ENCODE measurements at regions not wholly inside any gene's neighbourhood (a gene's known extent, or its start where the extent isn't known, plus 50 kb on each side); places are given as distances from the start of the nearest gene placed in this dataset.

DNA sequence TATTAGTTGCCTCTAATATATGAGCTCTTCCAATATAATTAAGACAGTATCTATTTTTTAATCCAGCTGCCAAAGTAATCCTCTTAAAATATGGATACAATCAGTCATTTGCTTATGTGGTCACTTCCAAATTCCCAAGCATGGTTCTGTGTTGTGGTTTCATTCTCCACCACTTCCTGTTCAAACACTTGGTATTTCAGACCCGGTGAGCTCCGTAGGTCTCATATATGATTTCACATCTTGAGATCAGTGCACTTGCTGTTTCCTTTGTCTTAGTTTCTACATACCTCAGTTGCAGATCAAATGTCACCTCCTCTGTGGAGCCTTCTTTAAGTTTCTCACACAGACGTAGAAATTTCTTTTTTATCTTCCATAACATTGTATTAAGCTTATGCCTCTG lies 254.2 kb downstream of the KCNS3 start:
- no peak for DNase-seq (ENCODE audit: low spot score)

DNA sequence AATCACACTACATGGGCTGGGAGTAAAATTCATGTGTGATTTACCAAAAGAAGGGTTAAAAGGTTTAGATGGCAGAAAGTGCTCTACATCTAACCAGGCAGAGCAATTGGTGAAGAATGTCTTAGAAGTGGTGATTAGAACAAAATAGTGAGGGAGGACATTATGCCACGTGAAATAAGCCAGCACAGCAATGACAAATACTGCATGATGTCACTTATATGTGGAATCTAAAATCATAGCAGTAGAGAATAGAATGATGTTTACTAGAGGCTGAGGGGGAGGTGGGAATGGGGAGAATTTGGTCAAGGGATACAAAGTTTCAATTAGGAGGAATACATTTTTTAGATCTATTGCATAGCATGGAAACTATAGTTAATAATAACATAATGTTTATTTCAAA lies 253.3 kb downstream of the KCNS3 start:
- DNase-seq (ENCODE audit: low spot score) = no peak

DNA sequence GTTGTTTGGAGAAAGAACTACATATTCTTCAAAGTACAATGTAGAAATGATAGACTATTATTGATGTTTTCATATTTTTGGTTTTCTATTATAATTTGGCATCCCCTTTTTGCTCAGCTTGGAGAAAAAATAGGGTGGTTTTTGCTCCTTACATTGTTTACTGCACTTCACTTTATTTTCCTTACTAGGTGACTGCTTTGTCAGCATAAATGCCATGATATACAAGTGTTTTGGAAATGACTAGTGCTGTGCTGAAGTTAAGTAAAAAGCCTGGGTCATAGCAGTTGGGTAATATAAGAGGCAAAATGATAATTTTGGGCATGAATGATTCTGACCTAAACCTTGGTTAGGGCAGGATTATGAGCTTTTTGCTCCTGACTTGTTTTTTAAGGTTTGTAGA lies 250.9 kb downstream of the KCNS3 start:
- DNase-seq (ENCODE audit: low spot score) = no peak

DNA sequence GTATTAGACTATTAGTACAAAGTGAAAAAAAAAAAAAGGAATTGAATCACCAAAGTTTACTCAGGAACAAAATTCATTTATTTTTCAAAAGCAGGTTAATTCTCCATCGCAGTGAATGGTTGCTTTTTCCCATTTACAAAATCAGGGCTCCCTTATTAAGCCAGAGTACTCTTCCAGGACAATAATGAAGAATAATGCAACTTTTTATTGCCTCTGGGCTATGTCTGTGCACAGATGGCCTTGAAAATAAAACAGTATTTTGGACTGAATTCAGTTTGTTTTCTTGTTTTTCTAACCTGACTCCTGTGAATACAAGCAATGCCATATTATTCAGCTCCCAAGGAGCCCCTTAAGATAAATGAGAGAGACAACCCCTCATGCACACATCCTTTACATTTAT lies 246.8 kb downstream of the KCNS3 start:
- no peak for DNase-seq (ENCODE audit: low spot score)

DNA sequence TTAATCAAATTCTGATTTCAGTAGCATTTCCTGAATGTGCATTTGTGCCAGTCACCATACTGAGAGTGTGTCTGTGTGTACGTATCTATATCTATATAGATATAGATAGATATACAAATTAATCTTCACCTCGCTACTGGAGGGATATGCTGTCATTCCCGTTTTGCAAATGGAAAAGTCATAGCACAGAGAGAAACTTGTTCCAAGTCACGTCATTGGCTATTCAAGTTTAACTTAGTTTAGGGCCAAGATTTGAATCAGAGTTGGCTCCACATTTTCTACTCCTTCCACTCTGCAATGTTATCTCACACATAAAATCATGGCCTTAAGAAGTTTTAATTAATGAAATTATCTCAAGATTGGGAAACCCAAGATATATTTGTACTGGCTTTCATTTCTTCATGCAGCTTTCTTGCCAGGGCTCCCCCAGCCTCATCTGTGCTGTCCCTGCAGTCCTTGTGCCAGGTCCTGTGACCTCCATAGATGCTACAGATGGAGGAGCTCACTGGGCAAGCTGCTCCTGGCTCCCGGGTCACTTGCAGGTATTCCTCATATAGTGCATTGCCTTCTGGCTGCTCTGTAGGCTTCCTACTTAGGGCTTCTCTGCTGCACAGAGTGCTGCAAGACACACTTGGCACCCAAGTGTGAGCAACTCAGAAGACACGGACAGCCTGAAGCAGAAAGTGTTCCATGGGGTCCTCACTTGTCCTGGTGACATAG lies 245.8 kb downstream of the KCNS3 start:
- no peak for DNase-seq (ENCODE audit: low spot score)

DNA sequence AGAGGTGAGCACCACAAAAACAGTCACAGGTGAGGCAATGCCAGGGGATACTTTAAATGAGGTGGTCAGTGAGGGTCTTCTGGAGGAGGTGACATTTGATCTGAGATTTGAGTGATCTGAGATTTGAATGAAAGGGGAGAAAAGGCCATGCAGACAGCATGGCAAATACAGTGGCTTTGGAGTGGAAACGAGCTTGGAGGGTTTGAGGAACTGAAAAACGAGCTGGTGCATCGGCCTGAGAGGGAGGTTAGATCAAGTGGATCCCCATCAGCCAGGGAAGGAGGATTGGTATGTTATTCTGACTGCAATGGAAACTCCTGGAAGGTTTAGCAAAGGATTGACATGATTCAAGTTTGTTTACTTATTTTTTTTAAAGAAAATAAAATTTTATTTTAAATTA lies 245.1 kb downstream of the KCNS3 start:
- DNase-seq (ENCODE audit: low spot score) = no peak

DNA sequence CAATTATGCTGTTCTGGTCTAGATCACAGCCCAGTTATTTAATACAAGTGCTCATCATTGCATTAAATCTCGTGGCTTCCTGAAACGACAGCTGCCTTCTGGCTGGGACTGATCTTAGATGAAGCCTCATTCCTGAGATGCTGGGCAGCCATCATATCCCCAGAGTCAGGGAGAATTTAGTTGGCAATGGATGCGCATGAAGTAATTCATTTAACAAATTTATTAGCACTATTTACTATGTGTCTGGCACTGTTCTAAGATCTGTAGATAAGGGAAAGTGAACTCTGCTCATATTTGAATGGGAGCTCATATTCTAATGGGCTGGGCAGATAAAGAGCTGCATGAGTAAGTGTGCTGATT lies 244.7 kb downstream of the KCNS3 start:
- DNase-seq (ENCODE audit: low spot score) = no peak

DNA sequence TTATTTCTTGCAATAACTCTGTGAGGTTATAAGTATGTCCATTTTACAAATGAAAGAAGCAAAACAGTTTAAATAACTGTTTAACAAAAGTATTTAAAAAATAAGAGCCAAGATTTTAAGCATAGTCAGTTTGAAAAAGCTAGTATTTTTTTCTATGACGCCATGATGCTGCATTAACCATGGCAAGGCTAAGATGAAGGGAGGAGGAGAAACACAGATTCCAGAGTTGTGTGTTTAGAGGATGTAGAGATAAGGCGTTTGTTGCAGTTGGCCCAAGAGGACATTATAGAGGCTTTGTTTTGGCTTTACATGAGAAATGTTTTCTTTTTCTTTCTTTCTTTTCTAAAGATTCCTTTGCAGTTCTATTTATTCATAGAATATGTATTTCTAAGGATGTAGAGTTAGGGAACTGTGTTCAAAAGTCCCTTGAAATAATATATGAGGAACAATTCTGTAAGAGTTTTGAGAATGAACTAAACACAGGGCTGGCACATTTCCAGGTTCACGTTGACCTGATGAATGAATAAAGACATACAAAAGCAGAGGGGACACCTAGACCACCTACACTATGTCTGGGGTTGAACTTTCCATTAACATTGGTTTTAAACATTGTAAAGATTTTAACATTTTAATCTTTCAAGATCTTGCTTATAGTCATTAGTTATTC lies 244.2 kb downstream of the KCNS3 start:
- DNase-seq (ENCODE audit: low spot score) = no peak

DNA sequence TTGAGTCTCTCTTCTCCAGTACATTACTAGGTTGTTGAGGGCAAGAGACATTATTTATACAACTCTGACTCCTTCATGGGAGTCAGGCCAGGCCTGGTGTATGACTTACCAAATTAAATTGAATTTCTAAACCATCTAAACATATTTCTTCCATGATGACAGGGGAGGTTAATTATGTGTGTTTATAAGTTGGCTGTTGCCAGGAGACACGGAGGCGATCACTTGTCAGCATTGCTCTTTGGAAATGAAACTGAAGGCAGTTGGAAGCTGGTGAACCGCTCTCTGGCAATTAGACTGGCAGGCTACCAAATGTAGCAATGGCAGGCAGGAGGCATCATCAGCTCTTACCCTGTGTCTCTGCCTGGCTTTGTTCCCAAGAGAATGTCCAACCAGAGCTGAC lies 241.4 kb downstream of the KCNS3 start:
- DNase-seq (ENCODE audit: low spot score) = peak; percentile 40

DNA sequence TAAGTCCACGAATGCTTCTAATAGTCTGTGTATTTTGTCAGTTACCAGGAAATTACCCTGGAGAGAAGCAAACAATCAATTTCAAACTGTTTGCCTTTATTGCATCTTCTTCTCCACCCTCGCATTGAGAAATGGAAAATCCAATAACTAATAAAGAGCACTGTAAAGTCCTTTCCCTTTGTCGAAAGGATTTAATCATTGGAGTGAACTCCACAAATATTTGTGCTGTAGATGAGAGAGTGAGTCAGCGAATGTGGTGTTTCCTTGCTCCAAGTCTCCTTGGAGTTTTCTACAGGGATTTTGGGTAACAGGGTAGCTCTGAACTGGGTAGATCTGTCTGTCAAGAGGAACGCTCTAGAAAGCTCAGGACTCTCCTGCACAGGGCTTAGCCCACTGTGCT lies 240.2 kb downstream of the KCNS3 start:
- DNase-seq (ENCODE audit: low spot score) = peak; percentile 34

DNA sequence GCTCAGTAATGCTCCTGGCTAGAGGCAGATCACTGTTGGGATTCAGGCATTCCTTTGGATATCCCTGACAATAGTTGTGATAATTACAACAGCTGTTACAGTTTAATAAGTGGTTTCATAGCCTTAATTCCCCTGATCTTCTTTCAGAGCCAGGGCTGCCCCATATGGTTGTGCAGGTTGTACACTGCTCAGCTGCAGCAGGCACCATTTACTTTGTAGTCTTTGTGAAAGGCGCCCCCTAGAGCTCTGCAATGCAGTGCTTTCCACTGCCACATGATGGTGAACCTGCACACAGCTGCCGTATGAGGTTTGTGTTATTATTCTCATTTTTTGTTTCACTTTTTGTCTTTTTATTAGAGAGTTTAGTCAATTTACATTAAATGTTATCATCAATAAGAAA lies 239.1 kb downstream of the KCNS3 start:
- peak; percentile 14 for DNase-seq (ENCODE audit: low spot score)

DNA sequence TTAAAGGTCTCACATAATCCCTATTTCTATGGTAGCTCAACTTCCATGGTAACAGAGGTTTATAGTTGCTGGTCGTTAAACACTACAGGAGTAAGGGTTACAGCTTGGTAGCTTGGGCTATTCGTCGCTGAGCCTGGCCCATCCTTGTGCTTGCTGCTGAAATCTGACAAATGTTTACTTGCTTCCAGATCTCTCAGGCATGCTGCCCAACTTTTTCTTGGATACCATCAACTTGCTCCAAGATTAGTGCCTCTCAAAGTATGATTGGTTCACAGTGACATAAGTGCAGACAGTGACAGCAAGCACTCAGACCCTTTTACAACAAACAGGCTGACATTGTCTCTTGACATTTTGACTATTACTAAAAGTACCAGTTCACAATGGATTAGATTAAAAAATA lies 231.8 kb downstream of the KCNS3 start:
- DNase-seq (ENCODE audit: low spot score) = no peak

DNA sequence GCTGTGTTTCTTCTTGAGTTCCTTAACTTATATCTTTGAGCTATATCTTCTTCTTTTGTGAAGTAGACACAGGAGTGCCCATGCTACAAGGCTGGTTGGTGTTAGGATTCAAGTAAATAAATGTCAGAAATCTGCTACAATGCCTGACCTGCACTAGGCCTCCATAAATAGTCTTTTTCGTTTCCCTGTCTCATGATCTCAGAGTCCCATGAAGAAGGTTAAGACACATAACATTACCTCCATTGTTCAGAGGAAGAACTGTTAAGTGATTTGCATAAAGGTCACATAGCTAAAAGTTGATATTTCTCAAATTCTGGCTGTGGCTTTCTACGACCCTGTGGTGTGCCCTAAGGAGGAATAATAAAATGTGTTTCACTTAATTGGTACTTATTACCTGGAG lies 228.4 kb downstream of the KCNS3 start:
- no peak for DNase-seq (ENCODE audit: low spot score)

DNA sequence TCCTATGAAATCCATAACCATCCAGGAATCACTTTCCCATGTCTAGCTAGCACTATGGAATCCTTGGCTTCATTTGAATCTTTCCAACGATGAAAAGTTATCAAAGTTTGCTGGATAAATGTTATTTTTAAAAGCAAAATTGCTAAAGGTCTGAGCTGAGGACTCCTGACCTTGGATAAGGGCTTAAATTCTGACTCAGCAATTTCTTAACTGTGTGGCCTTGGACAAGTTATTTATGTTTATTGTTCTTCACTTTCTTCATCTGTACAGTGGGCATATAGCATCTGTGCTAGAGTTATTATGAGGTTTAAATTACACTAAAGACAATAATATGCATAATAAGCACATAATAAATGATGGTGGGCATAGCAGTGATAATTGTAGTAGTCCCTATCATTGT lies 227.5 kb downstream of the KCNS3 start:
- DNase-seq (ENCODE audit: low spot score) = no peak

DNA sequence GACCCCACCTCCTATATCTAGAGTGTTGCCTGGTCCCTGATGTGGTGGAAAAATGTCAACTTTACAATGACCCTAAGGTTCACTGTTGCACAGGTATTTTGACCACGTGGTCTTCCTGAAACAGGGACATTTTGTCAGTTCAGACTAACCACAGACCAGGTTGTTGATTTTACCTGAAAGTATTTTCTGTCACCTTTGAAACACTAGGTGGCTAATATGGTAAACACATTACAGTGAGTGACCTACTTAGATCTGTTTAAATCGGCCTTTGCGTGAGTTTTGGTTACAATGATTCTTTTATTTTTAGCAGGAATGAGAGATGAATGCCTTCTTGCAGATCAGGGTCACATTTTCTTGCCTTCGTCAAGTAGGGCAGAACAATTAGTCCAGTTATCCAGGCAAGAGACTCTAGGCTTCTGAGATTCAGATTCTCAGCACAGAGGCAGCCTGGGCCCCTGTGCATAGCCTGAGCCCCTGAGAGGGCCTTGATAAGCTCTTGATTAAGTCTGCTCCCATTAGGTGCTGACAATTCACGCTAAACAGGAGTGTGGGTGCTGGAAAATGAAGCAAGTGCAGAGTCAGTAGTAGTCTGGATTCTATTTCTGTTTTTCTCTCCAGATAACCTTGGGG lies 226.2 kb downstream of the KCNS3 start:
- DNase-seq (ENCODE audit: low spot score) = no peak

DNA sequence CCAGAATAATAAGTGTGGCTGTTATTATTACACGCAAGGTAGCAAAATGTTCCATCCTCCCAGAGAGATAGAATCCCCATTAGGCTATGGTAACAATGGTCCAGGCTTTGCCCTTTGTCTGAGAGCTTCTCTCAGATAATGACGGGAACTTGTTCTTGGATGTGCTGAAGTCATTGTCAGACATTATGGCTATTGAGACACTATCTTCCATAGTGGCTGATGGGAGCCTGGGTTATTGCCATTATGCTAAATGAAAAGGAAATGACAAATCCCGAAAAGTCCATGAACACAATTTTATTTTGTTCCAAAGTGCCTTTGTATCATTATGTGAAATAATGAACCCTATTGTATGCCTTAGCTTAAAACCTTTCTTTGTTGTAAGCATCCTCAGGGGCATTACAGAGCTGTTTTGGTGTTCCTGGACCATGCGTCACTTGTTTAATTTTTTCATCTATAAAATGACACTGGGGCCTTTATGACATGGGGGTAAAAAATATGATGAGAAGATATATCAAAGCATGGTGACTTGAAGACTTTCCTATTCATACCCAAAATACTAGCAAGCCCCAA lies 218.5 kb downstream of the KCNS3 start:
- no peak for DNase-seq (ENCODE audit: low spot score)

DNA sequence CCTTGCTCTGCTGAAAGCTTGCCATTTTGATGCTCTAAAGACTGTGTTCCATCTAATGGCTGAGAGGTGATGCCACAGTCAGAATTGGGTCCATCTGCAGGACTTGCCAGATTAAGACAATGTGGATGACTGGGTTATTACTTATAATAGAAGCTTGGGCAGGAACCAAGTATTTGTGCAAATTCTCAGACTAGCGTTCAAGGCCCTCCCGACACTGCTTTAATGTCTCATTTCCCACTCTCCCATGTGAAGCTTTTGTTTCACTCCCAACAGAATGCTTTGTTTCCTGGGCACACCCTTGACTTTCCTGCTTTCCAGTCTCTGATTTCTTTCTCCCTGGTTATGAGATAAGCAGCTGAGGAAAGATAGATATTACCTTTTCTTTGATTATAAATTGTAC lies 215.8 kb downstream of the KCNS3 start:
- no peak for DNase-seq (ENCODE audit: low spot score)

DNA sequence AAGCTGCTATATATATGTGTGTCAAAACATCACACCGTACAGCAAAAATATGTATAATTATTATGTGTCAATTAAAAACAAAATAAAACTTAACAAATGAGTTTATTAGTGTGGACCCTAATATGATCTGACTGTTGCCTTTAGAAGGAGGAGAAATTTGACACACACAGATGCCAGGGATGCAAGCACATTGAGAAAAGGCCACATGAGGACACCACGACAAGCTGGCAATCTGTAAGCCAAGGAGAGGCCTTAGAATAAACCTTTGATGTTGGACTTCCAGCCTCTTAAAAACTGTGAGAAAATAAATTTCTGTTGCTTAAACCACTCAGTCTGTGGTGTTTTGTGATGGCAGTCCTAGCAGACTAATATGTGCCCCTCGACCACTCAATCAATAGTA lies 214.7 kb downstream of the KCNS3 start:
- no peak for DNase-seq (ENCODE audit: low spot score)

DNA sequence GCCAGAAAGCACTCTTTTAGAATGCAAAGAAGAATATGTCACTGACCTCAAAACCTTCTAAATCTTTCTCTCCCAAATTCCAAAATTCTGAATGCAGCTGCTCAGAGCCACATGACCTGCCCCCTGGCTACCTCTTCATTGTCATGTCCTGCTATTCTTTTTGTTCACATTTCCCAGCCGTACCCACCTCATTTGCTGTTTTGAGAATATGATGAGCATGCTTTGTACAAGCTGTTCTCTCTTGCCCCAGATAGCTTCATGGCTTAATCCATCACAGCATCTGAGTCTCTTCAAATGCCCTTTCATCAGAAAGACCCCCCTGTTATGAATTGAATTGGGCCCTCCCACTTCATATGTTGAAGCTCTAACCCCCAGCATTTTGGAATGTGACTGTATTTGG lies 214.3 kb downstream of the KCNS3 start:
- DNase-seq (ENCODE audit: low spot score) = no peak

DNA sequence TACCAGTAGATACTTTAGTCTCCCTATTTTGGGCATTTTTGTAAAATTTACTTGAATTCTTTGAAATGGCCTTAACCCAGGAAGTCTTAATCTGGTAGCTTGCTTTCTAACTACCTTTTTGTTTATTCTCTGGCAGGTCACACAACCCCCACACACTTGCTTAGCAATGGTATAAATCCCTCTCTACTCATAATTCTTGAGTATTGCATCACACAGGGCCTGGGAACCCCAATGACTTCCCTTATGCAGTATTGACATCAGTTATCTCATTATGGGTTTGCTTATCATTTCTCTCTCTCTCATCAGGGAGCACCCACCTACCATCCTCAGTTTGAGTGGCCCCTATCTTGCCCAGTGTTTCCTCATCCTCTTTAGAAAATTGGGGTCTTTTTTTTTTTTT lies 207.1 kb downstream of the KCNS3 start:
- DNase-seq (ENCODE audit: low spot score) = no peak

DNA sequence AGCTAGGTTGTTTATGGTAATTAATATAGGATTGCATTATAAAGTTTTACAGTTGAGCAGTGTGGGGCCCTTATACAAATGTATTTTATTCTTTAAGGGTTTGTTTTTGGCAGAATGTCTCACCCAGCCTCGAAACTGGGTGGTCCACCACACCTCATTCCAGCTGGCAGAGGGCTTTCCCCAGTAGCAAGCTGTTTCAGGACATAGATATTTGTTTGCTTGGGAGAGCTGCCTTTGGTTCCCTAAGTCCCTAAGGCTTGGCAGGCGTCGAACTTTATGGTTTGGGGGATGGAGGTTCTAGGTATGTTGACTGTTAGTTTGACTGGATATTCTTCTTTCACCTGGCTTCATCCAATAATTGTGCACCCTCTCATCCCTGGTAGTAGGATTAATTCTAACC lies 205.9 kb downstream of the KCNS3 start:
- DNase-seq (ENCODE audit: low spot score) = no peak

DNA sequence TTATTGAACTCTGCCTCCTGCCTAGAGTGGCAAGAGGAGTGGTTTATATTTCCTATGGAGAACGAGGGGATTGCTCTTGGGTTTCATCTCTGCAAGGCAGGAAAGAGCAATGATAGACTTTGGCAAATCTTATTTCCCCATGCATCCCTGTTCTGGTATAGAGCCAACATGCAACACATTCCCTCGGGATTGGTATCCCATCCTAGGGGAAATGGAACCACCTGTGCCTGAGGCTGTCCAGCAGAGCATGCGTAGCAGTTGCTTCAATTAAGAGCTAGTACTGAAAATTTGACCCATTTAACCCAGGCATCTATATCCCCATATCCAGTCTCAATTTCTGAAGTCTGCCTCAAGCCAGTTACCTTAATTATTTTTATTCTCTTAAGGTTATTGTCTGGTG lies 205.3 kb downstream of the KCNS3 start:
- DNase-seq (ENCODE audit: low spot score) = no peak

DNA sequence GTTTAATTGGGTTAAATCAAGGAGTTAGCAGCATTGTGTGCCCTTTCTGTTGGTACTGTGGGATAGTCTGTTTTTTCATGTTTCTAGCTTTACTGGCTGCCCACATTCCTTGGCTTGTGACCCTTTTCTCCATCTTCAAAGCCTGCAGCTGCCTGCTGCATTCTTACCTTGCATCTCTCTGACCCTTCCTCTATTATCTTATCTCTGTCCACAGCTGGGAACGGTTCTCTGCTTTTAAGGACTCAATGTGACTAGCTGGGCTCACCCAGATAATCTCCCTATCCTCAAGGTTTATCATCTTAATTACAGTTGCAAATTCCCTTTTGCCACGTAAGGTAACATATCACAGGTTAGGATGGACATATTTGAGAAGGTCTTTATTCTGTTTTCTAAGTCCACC lies 199.7 kb downstream of the KCNS3 start:
- DNase-seq (ENCODE audit: low spot score) = no peak
